GM18907 (cell line): ENCODE measurements at regions not wholly inside any gene's neighbourhood (a gene's known extent, or its start where the extent isn't known, plus 50 kb on each side); places are given as distances from the start of the nearest gene placed in this dataset.

Source experiments
- ATAC-seq: cut with Tn5 transposase; IDR thresholded peaks from one replicate; pipeline ENCODE4 v1.9.1; 2021; ENCODE audit warnings: mild to moderate bottlenecking, moderate library complexity; ENCODE audit not compliant: unreplicated experiment

- ATAC-seq, result no peak
Observed at GRCh38 chr5:2181149-2181548, 298.4 kb upstream of the IRX4 start.

GRCh38 chr5:2180456-2180855 is 297.7 kb upstream of the IRX4 start:
- no peak for ATAC-seq

- ATAC-seq, result no peak
Observed at GRCh38 chr5:2179861-2180260, 297.1 kb upstream of the IRX4 start.

GRCh38 chr5:2178528-2178927 is 295.8 kb upstream of the IRX4 start:
- ATAC-seq, result no peak

- no peak for ATAC-seq
Observed at GRCh38 chr5:2178071-2178477, 295.3 kb upstream of the IRX4 start.

GRCh38 chr5:2177244-2177643 is 294.5 kb upstream of the IRX4 start:
- no peak for ATAC-seq

- ATAC-seq, result no peak
Observed at GRCh38 chr5:2176581-2176980, 293.9 kb upstream of the IRX4 start.

- ATAC-seq, result no peak
Observed at GRCh38 chr5:2175842-2176404, 293.2 kb upstream of the IRX4 start.

GRCh38 chr5:2175041-2175440 is 292.3 kb upstream of the IRX4 start:
- no peak for ATAC-seq

- ATAC-seq, result no peak
Observed at GRCh38 chr5:2174538-2174937, 291.8 kb upstream of the IRX4 start.

- ATAC-seq, result no peak
Observed at GRCh38 chr5:2173151-2173834, 290.6 kb upstream of the IRX4 start.

GRCh38 chr5:2172471-2172870 is 289.7 kb upstream of the IRX4 start:
- ATAC-seq, result no peak

GRCh38 chr5:2170761-2171160 is 288.0 kb upstream of the IRX4 start:
- ATAC-seq, result no peak

GRCh38 chr5:2169850-2170760 is 287.4 kb upstream of the IRX4 start:
- ATAC-seq, result no peak

GRCh38 chr5:2169430-2169808 is 286.7 kb upstream of the IRX4 start:
- ATAC-seq, result no peak

- no peak for ATAC-seq
Observed at GRCh38 chr5:2168601-2169429, 286.1 kb upstream of the IRX4 start.

GRCh38 chr5:2167671-2168070 is 284.9 kb upstream of the IRX4 start:
- ATAC-seq, result no peak

- no peak for ATAC-seq
Observed at GRCh38 chr5:2166979-2167377, 284.3 kb upstream of the IRX4 start.

- no peak for ATAC-seq
Observed at GRCh38 chr5:2166306-2166978, 283.7 kb upstream of the IRX4 start.

GRCh38 chr5:2165615-2166305 is 283.0 kb upstream of the IRX4 start:
- ATAC-seq, result no peak
